Progenitor cell of endocrine pancreas (in vitro differentiated cells): ENCODE measurements at regions not wholly inside any gene's neighbourhood (a gene's known extent, or its start where the extent isn't known, plus 50 kb on each side); places are given as distances from the start of the nearest gene placed in this dataset.
"Not testable (repeated sequence)": the region's sequence is repeated elsewhere in the genome, so short reads cannot be mapped to it uniquely, and the experiment has no call there.

Experiments
- DNase-seq: peaks from one replicate; pipeline ENCODE4 v3.0.0; 2021; ENCODE audit warnings: low spot score; ENCODE audit not compliant: unreplicated experiment
- H3K27ac Mint-ChIP-seq: 2 replicates; pipeline ENCODE4 v1.8.0; 2021; ENCODE audit warnings: mild to moderate bottlenecking, moderate library complexity, mixed read lengths
- H3K27me3 Mint-ChIP-seq: 2 replicates; pipeline ENCODE4 v1.8.0; 2021; ENCODE audit warnings: mixed read lengths
- H3K36me3 Mint-ChIP-seq: 2 replicates; pipeline ENCODE4 v1.8.0; 2022; ENCODE audit warnings: mixed read lengths; ENCODE audit not compliant: insufficient read depth
- H3K4me1 Mint-ChIP-seq: 2 replicates; pipeline ENCODE4 v1.8.0; 2021; ENCODE audit warnings: low read depth, mixed read lengths
- H3K4me3 Mint-ChIP-seq: 2 replicates; pipeline ENCODE4 v1.8.0; 2021; ENCODE audit warnings: low read depth, mild to moderate bottlenecking, moderate library complexity, mixed read lengths
- H3K9me3 Mint-ChIP-seq: 2 replicates; pipeline ENCODE4 v1.8.0; 2021; ENCODE audit warnings: low read depth, mixed read lengths
- TF ChIP-seq, protein P1 (sequence below): fragments of 200-600 bp; sonication (generic); IDR thresholded peaks from one replicate; pipeline ENCODE4 v1.5.0; 2021; ENCODE audit warnings: antibody characterized with exemption, mild to moderate bottlenecking; ENCODE audit not compliant: unreplicated experiment

DNA sequence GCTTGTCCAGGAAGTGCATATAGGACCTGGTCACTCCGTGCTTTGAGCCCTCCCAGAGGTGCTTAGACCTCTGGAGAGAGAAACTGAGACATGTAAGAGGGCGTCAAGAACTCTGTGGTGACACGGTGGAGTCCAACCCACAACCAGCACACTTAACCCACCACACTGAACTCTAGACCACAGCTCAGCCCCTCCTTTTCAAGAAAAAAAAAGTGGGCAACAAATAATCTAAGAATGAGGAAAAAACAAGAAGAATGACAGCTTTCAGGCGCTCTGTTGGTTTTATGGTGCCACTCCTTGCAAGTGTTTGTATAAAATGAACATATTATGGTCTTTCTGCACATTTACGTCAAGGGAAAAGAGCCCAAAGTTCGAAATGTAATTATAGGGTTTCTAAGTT is 50.2 kb upstream of the SNAPC3 start:
- Mint-ChIP-seq H3K27me3 (no peaks in the 10 kb centered on the region), H3K4me1 (peaks cover 9% of the 10 kb centered on the region), H3K27ac (no peak overlapping the region), H3K9me3 (peaks cover 7% of the 10 kb centered on the region), H3K36me3 (peaks cover 2% of the 10 kb centered on the region), H3K4me3 (no peak overlapping the region)
- TF ChIP-seq, protein P1, sequence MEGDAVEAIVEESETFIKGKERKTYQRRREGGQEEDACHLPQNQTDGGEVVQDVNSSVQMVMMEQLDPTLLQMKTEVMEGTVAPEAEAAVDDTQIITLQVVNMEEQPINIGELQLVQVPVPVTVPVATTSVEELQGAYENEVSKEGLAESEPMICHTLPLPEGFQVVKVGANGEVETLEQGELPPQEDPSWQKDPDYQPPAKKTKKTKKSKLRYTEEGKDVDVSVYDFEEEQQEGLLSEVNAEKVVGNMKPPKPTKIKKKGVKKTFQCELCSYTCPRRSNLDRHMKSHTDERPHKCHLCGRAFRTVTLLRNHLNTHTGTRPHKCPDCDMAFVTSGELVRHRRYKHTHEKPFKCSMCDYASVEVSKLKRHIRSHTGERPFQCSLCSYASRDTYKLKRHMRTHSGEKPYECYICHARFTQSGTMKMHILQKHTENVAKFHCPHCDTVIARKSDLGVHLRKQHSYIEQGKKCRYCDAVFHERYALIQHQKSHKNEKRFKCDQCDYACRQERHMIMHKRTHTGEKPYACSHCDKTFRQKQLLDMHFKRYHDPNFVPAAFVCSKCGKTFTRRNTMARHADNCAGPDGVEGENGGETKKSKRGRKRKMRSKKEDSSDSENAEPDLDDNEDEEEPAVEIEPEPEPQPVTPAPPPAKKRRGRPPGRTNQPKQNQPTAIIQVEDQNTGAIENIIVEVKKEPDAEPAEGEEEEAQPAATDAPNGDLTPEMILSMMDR: no peak
- no peak for DNase-seq

DNA sequence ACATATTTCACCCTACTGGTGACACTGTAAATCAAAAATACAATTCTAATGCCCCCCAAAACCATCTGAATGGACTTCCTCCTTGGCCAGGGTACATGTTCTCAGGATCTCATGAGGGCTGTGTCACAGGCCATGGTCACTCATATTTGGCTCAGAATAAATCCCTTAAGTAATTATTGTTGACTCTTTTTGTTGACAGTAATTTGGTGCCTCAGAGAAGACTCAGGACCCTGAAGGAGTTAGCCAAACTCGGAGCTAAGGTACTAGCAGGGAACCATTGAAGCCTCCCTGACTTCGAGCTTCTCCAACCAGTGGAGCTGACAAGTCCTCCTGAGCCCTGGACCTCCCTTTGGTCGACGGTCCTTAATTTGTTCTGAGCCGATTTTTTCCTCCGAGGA is 51.2 kb upstream of the SNAPC3 start:
- TF ChIP-seq, protein P1: no peak
- DNase-seq: no peak
- no peak overlapping the region for H3K27ac Mint-ChIP-seq
- peaks cover 9% of the 10 kb centered on the region for H3K4me1 Mint-ChIP-seq
- H3K4me3 Mint-ChIP-seq: no peak overlapping the region
- H3K27me3 Mint-ChIP-seq: no peaks in the 10 kb centered on the region
- no peaks in the 10 kb centered on the region for H3K36me3 Mint-ChIP-seq
- H3K9me3 Mint-ChIP-seq: peaks cover 7% of the 10 kb centered on the region

DNA sequence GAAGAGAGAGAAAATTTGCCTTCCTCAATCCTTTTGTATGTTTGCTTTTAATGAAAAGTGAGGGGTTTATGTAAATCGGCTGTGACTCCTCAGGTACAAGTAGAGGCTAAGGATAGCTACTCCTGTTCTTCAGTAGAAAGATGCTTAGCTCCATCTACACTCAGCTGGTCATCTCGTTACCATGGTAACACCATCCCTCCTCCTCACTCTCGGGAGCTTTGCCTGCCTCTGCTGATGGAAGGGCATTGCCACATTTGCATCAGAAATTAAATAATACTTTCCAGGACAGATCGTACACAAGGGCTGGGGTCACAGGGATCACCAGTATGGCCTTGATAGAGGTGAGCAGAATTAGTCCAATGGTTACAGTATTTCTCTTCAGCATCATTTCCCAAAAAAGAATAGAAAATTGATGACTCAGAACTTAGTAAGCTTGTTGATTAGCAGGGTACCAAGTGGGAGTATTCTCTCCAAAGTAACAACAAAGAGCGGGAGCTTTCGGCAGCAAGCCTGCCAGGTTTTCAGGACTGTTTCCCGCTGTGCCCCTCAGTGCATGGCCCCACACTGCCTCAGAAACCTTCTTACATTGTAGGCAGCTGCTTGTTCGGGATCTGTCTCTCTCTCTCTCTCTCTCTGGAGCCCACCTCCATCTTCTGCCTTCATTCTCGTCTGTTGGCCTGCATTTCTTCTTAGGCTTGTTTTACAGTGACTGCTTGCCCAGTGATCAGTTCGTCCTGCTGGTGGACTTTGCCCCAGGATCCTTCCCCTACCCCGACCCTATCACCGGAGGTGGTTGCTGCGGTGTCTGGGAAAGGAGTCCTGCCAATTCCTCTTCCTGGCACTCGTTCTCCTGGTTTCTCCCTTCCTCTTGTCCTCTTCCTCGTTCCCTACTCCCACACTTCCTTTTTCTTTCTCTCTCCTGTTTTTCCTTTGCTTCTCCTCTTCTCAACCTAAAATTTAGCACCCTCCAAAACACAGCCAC is 51.9 kb upstream of the SNAPC3 start:
- Mint-ChIP-seq H3K9me3 (peaks cover 3% of the 10 kb centered on the region), H3K36me3 (no peaks in the 10 kb centered on the region), H3K27ac (no peak overlapping the region), H3K27me3 (no peaks in the 10 kb centered on the region), H3K4me3 (no peak overlapping the region), H3K4me1 (peaks cover 9% of the 10 kb centered on the region)
- TF ChIP-seq, protein P1: no peak
- no peak for DNase-seq

DNA sequence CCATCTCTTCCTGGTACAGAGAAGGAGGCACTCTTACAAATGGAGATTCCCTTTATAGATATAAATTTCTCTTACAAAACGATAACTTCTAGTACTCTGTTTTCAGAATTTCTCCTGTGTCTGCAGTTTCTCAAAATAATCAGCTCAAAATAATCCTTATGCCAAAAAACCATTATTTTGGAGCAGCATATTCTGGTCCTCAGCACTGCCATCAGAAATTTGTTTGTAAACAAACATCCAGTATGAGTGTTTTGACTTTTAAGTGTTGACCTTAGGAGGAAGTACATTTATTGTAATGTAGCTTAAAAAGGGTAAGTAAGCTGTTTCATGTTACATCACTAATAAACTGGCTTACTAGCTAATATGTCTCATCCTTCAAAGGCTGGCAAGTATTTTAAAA is 52.8 kb upstream of the SNAPC3 start:
- H3K36me3 Mint-ChIP-seq: no peaks in the 10 kb centered on the region
- no peaks in the 10 kb centered on the region for H3K27me3 Mint-ChIP-seq
- H3K9me3 Mint-ChIP-seq: no peaks in the 10 kb centered on the region
- H3K4me1 Mint-ChIP-seq: peaks cover 9% of the 10 kb centered on the region
- no peak overlapping the region for H3K27ac Mint-ChIP-seq
- no peak overlapping the region for H3K4me3 Mint-ChIP-seq
- DNase-seq: no peak
- TF ChIP-seq, protein P1: no peak

DNA sequence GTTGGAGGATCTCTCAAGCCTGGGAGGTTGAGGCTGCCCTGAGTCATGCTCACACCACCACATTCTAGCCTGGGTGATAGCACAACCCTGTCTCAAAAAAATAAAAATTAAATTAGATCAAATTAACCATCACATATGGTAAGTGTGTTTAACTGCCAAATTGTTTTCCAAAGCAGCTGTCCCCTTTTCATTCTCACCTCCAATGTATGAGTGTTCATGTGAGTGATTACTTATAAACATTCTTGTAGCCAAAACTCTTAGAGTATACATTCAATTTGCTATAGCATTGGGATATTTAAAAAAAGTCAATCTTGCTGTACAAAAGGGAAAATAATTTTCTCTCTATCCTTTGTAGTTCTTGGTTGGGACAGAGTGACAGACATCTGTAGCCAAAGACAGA is 53.4 kb upstream of the SNAPC3 start:
- Mint-ChIP-seq H3K9me3 (no peaks in the 10 kb centered on the region), H3K27ac (no peak overlapping the region), H3K4me3 (no peak overlapping the region), H3K27me3 (no peaks in the 10 kb centered on the region), H3K36me3 (no peaks in the 10 kb centered on the region), H3K4me1 (peaks cover 9% of the 10 kb centered on the region)
- no peak for DNase-seq
- TF ChIP-seq, protein P1: no peak

- H3K27me3 Mint-ChIP-seq, H3K9me3 Mint-ChIP-seq, H3K27ac Mint-ChIP-seq, H3K36me3 Mint-ChIP-seq, H3K4me3 Mint-ChIP-seq, H3K4me1 Mint-ChIP-seq, DNase-seq: not testable (repeated sequence)
These were observed 57.6 kb upstream of the SNAPC3 start for GRCh38 chr9:15364975-15365553.
